DND-41 (cell line): ENCODE measurements at regions not wholly inside any gene's neighbourhood (a gene's known extent, or its start where the extent isn't known, plus 50 kb on each side); places are given as distances from the start of the nearest gene placed in this dataset.

Source experiments
- EZH2 ChIP-seq: IDR thresholded peaks from 3 replicates; pipeline ENCODE4 v1.6.1; 2012; ENCODE audit warnings: borderline replicate concordance, low read depth, mild to moderate bottlenecking, moderate library complexity, low read length, inconsistent platforms; ENCODE audit not compliant: severe bottlenecking
- TF ChIP-seq, protein P1 (sequence below): IDR thresholded peaks from 2 replicates; pipeline ENCODE4 v1.5.1; 2012; ENCODE audit warnings: borderline replicate concordance, low read length, moderate library complexity, mild to moderate bottlenecking; ENCODE audit not compliant: poor library complexity, severe bottlenecking; ENCODE audit errors: extremely low read depth

DNA sequence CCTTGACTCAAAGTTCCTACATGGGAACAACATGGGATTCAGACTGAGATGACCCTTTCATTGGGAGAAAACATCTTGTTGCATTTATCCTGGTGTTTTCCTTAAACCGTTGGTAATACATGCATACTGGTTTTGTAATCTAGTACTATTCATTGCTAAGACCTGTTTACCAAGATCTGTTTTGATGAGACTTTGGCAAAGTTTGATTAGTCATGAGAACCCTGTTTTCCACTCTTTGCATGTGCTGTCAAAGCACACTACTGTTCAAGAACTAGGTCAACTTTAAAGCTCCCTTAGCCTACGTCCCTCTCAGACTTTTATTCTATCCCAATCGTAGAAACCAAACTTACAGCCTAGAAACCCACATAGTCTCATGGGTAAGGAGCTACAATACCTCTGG is 650.9 kb downstream of the GATA3 start:
- TF ChIP-seq, protein P1, sequence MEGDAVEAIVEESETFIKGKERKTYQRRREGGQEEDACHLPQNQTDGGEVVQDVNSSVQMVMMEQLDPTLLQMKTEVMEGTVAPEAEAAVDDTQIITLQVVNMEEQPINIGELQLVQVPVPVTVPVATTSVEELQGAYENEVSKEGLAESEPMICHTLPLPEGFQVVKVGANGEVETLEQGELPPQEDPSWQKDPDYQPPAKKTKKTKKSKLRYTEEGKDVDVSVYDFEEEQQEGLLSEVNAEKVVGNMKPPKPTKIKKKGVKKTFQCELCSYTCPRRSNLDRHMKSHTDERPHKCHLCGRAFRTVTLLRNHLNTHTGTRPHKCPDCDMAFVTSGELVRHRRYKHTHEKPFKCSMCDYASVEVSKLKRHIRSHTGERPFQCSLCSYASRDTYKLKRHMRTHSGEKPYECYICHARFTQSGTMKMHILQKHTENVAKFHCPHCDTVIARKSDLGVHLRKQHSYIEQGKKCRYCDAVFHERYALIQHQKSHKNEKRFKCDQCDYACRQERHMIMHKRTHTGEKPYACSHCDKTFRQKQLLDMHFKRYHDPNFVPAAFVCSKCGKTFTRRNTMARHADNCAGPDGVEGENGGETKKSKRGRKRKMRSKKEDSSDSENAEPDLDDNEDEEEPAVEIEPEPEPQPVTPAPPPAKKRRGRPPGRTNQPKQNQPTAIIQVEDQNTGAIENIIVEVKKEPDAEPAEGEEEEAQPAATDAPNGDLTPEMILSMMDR, result no peak
- no peak for TF ChIP-seq EZH2
